ENCODE measurements at regions not wholly inside any gene's neighbourhood (a gene's known extent, or its start where the extent isn't known, plus 50 kb on each side); places are given as distances from the start of the nearest gene placed in this dataset.

- TF ChIP-seq ZBTB6 (tag by site-specific recombination; IDR thresholded peaks at IDR 0.05) (no peak), ZNF2 (tag by site-specific recombination; IDR thresholded peaks at IDR 0.05) (no peak), ZNF707 (tag by site-specific recombination; IDR thresholded peaks at IDR 0.05) (no peak), ZNF629 (tag by site-specific recombination; IDR thresholded peaks at IDR 0.05) (no peak)
Observed at GRCh38 chr15:67969892-67970291, 84.2 kb upstream of the PIAS1 start (continued).

GRCh38 chr15:67972377-67972776 lies 81.7 kb upstream of the PIAS1 start:
- no peaks in the 10 kb centered on the region for H3K9me3 ChIP-seq (ENCODE audit: control insufficient read depth, insufficient read depth, low read depth, low read length)
- H3K27ac ChIP-seq (ENCODE audit: extremely low read depth, low read depth, low read length), result no peak overlapping the region
- no peak for TF ChIP-seq ZNF626 (tag by site-specific recombination; IDR thresholded peaks at IDR 0.05)
- no peak for TF ChIP-seq REST (tag by site-specific recombination; IDR thresholded peaks at IDR 0.05)
- no peak for TF ChIP-seq ZFP37 (tag by site-specific recombination; IDR thresholded peaks at IDR 0.05)
- no peak for TF ChIP-seq ZNF423 (tag by site-specific recombination; IDR thresholded peaks at IDR 0.05)
- TF ChIP-seq ZNF132 (tag by site-specific recombination; IDR thresholded peaks at IDR 0.05; ENCODE audit: borderline replicate concordance), result no peak
- no peak for TF ChIP-seq ZFP69B (tag by site-specific recombination; IDR thresholded peaks at IDR 0.05)
- no peak for TF ChIP-seq HOXC10 (CRISPR knock-in tag; IDR thresholded peaks at IDR 0.05)
- no peak for TF ChIP-seq PRDM1 (tag by site-specific recombination; IDR thresholded peaks at IDR 0.05)
- H3K36me3 ChIP-seq (ENCODE audit: control insufficient read depth in 2 of 2, insufficient read depth in 1 of 2, low read length in 2 of 2), result no peaks in the 10 kb centered on the region
- POLR2A ChIA-PET, result no interaction called here
- CTCF ChIA-PET, result interaction anchor here (1.1 kb wide), 1 partner anchor 108 kb away, joined by 3 read pairs; no protein-coding TSS in a partner anchor
- H3K4me3 ChIP-seq (ENCODE audit: low read depth, low read length), result no peak overlapping the region
- no peaks in the 10 kb centered on the region; the same call in none of the 2 replicates for H3K4me1 ChIP-seq (ENCODE audit: control insufficient read depth, insufficient read depth, low read length)

GRCh38 chr15:67973846-67974245 lies 80.3 kb upstream of the PIAS1 start:
- Histone ChIP-seq H3K27ac (ENCODE audit: extremely low read depth, low read depth, low read length) (no peak overlapping the region), H3K9me3 (ENCODE audit: control insufficient read depth, insufficient read depth, low read depth, low read length) (no peaks in the 10 kb centered on the region), H3K4me3 (ENCODE audit: low read depth, low read length) (no peak overlapping the region), H3K36me3 (ENCODE audit: control insufficient read depth in 2 of 2, insufficient read depth in 1 of 2, low read length in 2 of 2) (no peaks in the 10 kb centered on the region), H3K4me1 (ENCODE audit: control insufficient read depth, insufficient read depth, low read length) (no peaks in the 10 kb centered on the region)
- ChIA-PET CTCF (interaction anchor here (0.6 kb wide), 1 partner anchor 23 kb away, joined by 5 read pairs; no protein-coding TSS in a partner anchor), POLR2A (no interaction called here)
- TF ChIP-seq ZNF692 (tag by site-specific recombination; IDR thresholded peaks at IDR 0.05), result peak; percentile 97
- TF ChIP-seq ZNF324 (tag by site-specific recombination; IDR thresholded peaks at IDR 0.05), result no peak
- TF ChIP-seq GLIS1 (tag by site-specific recombination; IDR thresholded peaks at IDR 0.05), result peak; percentile 46
- TF ChIP-seq ZNF292 (tag by site-specific recombination; IDR thresholded peaks at IDR 0.05; ENCODE audit: borderline replicate concordance, low read depth), result no peak
- 0 out of 2 replicates have a peak, but pooled peaks have one; percentile 12 for TF ChIP-seq ZFHX2 (tag by site-specific recombination; conservative IDR thresholded peaks at IDR 0.05)
- TF ChIP-seq ZFP69B (tag by site-specific recombination; IDR thresholded peaks at IDR 0.05), result peak; percentile 94

All from HEK293 (cell line).